Hematopoietic multipotent progenitor cell (in vitro differentiated cells): ENCODE measurements at regions not wholly inside any gene's neighbourhood (a gene's known extent, or its start where the extent isn't known, plus 50 kb on each side); places are given as distances from the start of the nearest gene placed in this dataset.
"Not testable (repeated sequence)": the region's sequence is repeated elsewhere in the genome, so short reads cannot be mapped to it uniquely, and the experiment has no call there.

Experiments used
- DNase-seq, 3 donors: peaks; one replicate each; pipeline ENCODE4 v3.0.0-alpha.2; 2011 to 2015; ENCODE audit warnings: low read depth in 2 of 3, low spot score in 2 of 3

DNA sequence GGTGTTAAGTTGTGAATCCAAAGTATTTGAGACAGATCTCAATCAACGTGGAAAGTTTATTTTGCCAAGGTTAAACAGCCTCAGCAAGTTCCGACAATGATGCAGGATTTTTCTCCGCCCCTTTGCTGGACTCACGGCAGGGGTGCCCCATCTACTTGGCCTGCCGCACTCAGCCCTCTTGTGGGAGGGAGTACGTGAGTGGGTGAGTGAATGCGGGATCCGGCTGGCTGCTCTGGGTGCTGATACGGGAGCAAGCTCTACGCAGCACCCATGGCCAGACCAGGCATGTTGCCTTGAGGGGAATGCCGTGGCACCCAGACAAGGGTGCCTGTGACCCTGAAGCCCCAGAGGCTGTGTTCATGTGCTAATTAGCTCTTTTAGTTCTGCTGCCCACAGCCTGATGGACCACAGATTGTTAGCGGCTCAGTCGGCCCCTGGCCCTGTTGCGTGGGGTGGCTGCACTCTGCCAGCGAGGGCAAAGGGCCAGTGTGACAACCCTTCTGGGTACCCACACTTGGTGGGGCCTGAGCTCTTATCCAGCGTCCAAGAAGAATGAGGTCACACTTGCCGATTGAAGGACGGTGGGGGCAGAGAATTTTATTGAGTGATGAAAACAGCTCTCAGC is 81.2 kb upstream of the FAM153A start:
- DNase-seq: not testable (repeated sequence)

DNA sequence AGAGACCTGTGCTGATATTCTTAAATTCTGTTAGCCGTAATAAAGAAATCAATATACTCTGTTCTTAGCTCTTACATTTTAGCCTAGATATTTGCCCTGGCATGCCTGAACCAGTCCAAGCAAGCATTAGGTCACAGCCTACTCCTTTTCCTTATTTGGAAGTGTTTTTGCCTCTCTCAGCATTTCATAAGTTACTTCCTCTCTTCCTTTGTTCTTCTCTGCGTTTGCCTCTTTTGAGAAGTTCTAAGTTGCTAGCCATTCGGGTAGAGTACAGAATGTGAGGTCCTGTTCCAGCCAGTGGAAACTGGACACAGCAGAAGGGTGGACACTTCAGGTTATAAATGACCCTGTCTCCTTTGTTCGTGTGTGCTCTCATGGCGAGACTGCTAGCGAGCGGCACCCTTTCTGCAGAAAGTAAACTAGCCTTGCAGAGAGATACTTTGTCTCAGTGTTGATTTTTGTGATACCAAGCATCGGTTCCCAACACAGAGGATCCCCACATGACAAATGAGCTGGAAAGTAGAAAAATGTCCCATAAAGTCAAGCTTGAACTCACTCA is 75.0 kb upstream of the FAM153A start:
- DNase-seq: not testable (repeated sequence)

DNA sequence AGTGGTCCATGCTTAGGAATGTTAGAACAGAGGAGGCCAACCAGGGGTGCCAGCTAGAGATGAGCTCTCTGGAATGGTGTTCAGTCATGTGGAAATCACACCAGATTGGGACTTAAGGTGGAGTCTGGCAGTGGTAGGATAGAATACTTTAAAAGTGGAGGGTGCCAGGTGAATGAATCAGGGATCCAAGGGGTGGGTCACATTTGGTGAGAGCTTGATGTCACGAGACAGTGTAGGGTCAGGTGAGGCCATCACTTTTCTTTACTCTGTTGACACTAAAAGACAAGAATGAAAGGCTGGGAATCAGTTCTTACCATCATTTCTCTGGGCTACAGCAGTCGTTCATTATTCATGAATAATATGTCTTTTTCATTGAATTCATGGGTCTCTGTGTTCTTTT is 73.8 kb upstream of the FAM153A start:
- not testable (repeated sequence) for DNase-seq

DNA sequence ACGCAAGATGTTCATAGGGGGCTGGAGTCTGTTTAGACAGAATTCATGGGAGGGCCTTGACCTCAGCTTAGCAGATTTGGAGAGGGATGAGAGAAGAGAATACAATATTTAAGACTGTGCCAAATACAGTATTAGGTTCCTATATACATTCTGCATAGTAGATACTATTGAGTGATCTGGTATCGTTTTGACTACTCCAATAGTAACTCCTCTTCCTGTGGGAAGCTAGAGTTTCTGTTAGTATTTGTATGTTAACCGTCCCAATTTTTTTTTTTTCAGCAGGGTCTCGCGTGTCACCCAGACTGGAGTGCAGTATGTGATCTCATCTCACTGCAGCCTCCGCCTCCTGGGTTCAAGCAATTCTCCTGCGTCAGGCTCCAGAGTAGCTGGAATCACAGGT is 65.2 kb upstream of the FAM153A start:
- not testable (repeated sequence) for DNase-seq

DNA sequence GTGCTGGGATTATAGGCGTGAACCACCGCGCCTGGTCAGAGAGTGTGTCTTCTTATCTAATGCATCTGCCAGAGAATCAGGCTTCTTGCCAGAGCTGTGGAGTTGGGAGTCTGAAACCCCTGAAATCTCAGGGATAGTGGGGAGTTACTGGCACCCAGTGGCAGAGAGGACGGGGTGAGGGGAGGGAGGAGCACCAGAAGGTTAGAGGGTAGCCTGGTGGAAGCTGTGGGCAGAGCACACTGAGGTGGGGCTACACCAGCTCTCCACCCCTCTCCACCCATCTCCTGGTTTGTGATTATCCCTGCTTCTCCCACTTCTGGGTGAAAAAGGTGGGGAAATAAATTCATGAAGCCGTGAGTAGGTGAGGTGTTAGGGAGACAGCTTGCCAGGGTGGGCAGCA is 63.9 kb upstream of the FAM153A start:
- DNase-seq: not testable (repeated sequence)

DNA sequence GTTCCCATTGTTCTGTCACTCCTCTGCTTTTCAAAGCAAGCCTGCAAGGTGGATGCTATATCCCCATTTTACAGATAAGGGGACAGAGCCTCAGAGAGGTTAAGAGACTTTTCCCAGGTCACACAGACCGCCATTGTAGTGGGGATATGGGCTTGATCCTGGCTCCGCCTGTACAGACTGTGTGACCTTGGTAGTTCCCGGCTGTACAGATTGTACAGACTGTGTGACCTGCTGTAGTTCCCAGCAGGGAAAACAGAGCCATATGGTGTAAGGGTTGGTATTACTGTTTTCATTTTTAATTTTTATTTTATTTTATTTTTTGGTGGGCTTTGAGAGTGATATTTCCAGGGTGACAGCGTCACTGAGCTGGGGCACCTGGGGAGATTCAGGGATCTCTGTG is 63.2 kb upstream of the FAM153A start:
- not testable (repeated sequence) for DNase-seq

DNA sequence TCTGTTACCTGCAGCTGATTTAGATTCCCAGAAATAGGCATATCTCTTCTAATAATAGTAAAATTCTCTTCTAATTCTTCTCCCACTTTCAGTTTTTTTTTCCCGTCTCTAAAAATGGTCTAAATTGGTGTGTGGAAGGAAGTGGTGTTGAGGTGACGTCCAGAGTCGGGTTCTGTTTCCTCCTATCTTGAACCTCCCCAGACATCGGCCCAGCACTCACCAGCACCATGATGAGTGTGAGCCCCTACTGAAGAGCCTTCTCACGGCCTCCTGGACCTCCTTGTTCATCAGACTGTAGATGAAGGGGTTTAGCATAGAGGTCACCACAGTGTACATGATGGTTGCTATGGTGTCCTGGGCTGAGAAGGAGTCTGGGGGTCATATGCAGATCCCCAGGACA is 53.5 kb upstream of the FAM153A start:
- peak in 1 of 3 donors; percentile 4 for DNase-seq
